Stimulated activated CD4-positive, alpha-beta T cell treated with anti-CD3 and anti-CD28 coated beads, Interleukin-2, amount 100 ng/mL, for 48 hours (primary cell): ENCODE measurements at regions not wholly inside any gene's neighbourhood (a gene's known extent, or its start where the extent isn't known, plus 50 kb on each side); places are given as distances from the start of the nearest gene placed in this dataset.

ENCODE experiments used
- DNase-seq, 2 donors: peaks; one replicate each; pipeline ENCODE4 v3.0.0-alpha.2; 2020

DNA sequence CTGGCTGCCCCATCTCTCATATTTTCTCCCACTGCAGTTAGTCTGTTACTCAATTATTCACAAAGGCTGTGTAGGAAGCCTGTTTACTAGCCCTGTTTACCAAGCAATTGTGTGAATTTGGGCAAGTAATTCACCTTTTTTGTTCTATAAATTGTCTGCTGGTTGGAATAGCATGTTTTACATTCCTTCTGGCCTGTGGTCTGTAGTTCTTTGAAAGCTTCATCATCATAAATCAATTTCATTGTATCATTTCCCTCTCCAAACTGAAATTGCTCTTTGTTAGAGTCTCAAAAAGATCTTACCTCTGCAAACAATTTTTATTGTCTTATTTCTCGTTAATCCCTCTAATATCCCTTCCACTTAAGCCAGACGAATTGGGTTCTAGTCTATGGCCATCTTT is 1059.5 kb upstream of the ADGRL4 start:
- no peak for DNase-seq

DNA sequence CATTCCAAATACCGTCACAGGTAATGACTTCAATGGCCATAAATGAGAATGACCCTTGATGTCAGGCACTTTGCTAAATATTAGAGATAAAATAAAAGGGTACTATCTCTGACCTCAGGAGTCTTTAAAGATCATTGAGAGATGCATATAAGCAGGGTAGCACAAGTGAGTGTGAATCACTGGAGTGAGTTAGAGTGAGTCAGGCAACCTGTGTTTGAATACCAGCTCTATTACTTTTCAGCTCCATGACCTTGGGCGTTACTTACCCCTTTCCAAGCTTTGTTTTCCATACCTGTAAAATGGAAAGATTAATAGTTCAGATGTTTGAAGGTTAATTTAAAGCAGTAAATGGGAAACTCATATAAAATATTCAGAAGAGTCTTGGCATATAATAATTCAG is 1058.0 kb upstream of the ADGRL4 start:
- no peak for DNase-seq

DNA sequence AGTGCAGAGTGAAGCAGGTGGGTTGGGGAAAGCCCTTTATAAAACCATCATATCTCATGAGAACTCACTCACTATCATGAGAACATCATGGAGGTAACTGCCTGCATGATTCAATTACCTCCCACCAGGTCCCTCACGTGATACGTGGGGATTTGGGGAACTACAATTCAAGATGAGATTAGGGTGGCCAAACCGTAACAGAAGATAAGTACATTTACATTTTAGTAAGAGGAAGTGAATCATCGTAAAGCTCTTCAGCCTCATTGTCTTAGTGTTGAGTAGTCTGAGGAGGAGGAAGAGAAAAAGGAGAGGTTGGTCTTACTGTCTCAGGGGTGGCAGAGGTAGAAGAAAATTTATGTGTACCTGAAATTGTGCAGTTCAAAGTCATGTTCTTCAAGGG is 1053.4 kb upstream of the ADGRL4 start:
- DNase-seq: no peak

DNA sequence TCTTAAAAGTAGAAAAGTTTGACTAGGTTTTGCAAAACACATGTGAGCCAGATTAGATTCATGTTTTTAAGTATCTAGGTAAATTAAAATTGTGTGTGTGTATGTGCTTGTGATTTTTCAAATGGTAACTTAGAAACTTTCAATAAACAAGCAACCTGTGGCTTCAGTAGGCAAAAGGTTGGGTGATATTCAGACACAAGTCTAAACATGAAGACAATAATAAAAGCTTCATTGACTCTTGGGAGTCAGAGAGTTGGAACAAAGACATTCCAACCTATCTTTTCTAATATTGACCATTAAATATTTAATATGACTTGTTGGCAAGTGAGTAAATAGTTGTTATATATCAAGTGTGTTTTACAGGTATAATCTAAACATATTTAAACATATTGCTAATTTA is 1049.6 kb upstream of the ADGRL4 start:
- DNase-seq: no peak

DNA sequence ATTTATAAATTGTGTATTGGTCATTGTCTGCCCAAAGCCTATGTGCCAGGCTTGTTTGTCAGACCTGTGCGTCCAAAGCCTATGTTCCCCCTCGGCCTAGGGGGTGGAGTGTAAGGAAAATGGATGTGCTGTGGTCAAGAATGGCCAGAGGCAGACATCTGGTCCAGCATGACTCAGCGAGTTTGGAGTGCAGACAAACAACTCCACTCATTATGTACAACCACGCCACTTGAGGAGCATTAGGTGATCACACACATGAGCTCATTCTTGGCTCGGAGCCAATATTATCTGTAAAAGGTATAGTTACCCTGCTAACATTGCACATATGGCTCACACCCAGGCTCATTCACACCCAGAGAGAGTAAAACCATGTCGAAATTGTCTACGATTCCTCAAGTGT is 1047.6 kb upstream of the ADGRL4 start:
- DNase-seq: no peak

DNA sequence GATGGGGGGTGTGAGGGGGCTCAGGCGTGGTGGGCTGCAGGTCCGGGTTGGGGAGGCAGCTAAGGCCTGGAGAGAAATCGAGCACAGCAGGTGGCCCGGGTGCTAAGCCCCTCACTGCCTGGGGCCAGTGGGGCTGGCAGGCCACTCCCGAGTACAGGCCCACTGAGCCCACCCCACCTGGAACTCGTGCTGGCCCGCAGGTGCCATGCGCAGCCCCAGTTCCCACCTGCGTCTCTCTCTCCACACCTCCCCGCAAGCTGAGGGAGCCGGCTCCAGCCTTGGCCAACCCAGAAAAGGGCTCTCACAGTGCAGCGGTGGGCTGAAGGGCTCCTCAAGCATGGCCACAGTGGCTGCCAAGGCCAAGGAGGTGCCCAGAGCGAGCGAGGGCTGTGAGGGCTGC is 1047.1 kb upstream of the ADGRL4 start:
- no peak for DNase-seq

DNA sequence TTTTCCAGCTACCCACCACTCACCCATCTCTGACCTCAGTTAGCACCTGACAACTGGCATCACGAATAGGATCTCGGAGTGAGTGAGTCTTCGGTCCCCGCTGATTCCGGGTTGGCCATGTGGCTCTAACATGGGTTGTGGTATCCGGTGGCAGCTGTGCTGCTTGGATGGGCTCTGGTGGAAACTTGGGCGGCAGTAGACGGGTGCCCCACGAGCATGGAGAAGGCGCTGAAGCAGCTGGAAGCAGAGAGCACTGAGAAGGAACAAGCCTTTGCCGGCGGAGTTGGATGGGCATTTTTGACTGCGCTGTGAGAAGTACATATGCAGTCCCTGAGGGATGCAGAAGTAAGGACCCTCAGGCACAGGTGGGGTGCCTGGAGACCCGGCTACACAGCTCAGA is 1044.0 kb upstream of the ADGRL4 start:
- no peak for DNase-seq

DNA sequence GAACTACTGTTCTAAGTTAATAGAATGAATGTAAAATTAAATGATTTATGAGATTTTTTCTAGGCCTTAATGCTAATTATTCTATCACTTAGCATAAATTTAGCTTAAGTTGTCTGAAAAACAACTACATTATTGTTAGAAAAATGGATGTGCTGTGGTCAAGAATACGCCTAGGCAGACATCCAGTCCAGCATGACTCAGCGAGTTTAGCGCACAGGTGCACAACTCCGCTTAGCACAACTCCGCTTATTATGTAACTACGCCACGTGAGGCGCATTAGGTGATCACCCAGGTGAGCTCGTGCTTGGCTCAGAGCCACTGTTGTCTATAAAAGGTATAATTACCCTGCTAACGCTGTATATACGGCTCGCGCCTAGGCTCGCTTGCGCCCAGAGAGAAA is 1043.6 kb upstream of the ADGRL4 start:
- no peak for DNase-seq

DNA sequence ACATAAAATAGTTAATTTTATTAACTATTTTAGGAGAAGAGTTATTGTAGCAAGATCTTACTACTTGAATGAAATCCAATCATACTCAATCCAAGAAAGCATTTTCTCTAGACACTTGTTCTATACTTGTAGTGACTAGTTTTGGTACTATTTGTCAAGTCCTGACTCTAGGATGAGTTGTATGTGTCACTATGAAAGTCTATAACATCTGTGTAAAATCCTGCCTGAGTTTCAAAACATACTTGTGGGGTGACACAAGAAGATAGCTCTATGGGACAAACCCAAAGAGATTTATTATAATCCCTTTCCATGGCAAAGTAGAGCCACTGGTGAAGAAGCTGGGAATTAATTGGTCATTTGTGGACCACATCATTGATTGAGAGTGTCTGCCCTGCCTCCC is 1042.2 kb upstream of the ADGRL4 start:
- DNase-seq: no peak

DNA sequence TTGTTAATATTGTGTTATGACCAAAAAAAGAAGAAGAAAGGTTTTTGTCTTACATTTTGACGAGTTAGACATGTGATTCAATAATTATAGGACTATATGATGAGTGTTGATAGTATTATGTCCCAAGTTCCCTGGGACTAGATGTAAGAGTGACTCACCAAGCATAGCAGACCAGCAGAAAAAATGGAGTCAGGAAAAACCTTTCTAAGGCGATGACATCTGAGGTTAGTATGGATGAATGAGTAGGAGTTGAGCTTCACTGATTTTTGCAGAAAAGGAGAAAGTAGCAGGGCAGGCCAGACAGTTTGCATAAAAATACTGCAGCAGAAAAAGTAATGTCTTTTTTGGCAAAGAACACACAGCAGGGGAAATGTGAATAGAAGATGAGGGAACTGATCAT is 1041.3 kb upstream of the ADGRL4 start:
- no peak for DNase-seq

DNA sequence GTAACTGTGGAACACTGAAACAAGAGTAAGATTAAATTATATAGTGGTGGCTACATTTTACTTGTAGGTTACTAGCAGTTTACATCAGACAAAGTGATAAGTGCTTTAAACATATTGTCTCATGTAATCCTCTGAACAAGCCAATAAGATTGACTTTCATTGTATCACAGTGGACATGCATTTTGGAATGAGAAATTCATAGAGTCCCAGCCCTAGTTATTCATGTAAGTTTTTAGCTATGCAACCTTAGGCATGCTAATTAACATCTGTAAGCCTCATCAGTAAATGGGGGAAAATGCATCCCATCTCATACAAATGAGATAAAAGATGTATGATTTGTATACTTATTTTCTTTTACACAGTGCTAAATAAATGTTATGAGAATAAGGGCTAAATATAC is 1038.1 kb upstream of the ADGRL4 start:
- DNase-seq: no peak

DNA sequence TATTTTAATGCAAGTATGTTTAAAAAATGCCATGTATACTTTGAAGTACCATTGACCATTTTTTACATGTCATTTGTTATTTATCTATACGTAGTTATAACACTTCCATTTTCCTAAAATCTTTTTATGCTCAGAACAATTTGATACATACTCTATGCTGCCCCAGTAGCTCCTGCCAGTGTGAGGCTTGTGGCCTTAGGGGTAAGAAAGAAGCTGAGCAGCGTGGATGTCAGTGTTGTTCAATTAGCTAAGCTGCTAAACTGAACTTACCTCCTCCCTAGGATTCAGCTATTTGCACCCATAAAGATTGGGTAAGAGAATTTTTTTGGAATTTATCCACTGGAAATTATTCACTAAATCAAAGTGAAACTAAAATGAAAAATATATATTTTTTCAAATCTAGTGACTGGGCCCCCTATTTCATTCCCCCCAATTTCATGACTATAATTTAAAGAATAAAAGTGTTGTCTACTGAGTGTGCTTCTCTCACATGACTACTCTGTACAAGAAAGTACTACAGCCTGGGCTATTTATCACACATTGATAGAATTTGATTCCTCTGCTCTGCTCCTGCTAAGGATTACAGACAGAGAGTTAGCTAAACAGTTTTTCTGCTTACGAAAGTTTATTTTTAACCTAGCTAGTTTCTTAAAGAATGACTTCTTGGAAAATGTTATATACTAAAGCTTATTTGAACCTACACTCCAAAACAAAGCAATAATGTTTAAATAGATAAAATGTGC is 1030.3 kb upstream of the ADGRL4 start:
- DNase-seq: no peak

DNA sequence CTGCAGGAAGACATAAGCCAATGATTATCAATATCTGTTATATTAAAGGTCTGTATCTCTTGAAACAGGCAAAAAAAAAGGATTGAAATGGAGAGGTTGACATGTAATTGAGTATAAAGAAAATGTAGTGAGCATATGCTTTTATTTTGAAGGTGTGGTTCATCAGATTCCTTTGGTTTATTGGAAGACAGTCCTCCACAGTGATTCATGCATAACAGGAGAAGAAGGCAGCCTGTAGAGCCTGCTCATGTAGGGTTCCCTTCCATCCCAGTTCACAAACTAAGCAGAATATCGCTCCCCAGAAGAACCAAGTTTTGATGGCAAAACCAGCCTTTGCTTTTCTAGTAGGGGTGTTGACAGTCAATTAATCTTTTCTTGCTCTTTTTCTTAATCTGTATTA is 1016.8 kb upstream of the ADGRL4 start:
- no peak for DNase-seq

DNA sequence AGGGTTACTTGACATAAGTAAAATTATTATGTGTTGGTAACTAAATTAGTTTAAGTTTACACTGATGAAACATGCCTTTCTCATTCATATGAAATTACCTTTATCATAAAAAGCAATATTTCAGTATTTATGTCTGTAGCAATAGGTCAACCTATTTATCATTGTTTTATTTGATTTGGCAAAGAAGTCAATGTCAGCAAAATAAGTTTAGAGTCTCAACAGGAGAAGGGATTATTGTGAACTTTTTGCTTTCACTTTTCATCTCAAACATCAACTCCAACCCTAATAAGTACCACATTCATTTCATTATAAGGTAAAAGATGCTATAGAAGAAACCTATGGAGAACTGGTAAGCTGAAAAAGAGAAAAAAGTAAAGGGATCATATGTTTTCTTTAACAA is 1015.4 kb upstream of the ADGRL4 start:
- DNase-seq: no peak

DNA sequence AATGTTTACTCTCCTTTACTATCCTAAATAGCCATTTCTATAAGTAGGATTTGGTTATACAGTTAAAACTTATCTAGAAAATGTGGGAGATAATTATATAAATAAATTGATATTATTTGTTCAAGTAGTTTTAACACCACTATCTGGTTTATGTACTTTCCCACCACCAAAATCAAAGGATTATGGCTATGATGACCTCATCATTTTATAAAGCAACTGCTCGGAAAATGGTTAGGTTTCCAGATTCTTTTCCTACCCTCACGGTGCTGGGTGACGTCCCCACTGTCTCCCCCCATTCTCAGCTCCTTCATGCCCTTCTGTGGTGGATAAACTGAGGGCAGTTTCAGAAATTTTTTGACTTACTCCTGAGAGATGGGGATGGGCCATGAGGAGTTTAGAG is 1011.8 kb upstream of the ADGRL4 start:
- no peak for DNase-seq

DNA sequence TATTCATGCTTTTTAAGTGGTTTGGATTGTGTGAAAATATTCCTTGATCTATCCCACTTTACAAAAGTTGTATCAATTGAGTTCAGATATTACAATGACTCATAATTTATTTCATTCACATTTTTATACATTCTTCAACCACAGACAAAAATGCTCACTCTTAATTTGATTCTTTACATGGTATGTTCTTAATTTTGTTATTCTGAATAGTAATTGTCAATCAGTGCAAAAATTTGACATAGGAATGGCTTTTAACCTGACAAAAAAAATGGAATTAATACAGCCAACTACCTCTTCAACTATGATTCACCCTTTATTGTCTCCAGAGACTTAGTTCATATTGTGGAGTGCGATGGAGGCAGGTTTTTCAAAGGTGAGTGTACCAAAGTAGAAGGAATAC is 1002.4 kb upstream of the ADGRL4 start:
- no peak for DNase-seq

DNA sequence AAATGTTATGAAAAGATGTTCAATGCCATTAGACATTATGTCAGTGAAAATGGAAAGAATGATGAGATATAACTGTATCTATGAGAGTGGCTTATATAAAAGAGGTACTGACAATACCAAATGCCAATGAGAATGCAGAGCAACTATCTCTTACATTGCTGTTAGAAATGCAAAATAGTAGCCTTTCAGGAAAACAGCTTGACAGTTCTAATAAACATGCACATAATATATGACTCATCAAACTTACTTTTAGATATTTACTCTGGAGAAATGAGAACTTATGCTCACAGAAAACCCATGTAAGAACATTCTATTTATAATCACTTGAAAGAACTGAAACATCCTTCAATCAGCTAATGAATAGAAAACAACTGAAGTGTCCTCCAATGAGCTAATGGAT is 996.7 kb upstream of the ADGRL4 start:
- no peak for DNase-seq

DNA sequence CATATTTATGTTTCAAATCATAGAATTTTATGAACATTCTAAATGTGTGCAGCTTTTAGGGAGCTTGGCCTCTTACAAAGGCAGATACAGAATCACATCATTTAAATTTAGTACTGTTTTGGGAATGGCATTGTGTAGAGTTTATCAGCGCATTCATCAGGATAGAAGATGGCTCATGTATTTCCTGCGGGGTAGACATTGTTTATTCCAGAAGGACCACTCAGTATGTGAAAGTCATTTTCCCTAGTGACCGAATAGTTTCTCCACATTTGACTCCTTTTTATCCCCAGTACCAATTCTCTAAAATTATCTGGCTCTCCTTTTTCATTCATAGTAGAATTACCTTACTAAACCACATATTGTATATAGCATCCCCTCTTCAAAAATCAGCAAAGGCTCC is 981.9 kb upstream of the ADGRL4 start:
- DNase-seq: no peak

DNA sequence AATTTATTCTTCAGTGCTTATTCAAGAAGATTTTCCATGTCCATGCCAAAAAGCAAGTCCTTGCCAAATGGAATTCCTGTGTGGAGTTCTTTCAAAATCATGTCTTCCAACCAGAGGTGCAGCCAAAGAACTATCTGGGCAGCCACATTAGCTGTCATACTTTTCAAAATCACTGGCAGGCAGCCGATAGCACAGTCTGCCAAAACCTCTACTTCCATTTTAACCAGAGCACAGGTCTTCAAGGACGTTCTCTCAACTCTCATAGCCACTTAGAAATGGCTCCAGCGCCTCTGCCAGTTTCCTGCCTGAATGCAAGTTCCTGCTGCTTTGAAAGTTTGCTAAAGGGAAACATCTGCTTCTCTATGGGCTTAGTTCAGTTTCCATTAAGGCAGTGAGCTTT is 975.7 kb upstream of the ADGRL4 start:
- DNase-seq: no peak

DNA sequence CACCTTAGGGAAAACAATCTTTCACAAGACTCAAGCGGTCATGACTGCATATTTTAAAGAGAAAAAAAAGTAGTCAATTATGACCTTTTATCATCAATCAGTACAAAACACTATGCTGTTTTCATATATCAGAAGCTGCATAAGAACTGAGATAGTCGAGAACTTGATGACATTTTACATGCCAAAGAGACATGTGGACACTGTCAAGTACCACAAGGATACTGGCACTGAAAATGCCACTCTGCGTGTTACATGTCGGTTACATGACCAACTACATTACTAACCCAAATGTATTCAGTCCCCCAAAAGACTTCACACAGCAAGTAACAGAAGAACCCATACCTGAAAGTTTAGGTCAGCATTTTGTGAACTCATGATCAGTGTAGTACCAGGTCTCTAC is 975.0 kb upstream of the ADGRL4 start:
- DNase-seq: no peak

DNA sequence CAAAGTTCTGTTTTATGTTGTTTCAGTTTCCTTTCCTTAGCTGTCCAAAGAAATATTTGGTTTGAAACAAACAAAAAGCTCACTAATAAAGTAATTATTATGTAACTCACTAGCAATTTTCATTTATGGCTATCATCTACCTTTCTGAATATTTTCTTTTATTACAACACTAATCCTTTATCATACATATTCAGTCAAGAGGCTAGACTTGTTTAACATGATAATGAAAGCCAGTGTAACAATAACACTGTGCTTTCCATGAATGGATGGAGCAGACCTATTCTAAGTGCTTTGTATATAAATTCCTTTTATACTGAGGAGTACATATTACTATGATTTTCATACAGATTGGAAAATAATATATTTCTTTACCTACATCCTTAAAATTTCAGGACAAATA is 972.8 kb upstream of the ADGRL4 start:
- DNase-seq: no peak

DNA sequence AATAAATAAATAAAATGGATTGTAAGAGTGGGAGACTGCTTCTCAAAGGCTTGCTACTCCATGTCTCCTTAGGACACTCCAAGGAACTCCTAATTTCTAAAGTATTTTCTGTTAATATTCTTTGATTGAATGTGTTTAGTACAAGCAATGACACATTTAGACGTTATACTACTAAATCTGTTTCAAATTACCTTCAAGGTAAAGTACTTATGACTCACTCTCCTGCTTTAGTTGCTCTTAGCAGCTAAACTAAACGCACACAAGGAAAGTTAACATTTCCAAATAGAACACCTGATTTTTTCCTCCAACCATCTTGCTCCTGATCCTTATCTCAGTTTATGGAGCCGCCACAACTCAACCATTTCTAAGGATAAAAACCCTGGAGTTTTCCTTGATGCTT is 969.8 kb upstream of the ADGRL4 start:
- DNase-seq: no peak

DNA sequence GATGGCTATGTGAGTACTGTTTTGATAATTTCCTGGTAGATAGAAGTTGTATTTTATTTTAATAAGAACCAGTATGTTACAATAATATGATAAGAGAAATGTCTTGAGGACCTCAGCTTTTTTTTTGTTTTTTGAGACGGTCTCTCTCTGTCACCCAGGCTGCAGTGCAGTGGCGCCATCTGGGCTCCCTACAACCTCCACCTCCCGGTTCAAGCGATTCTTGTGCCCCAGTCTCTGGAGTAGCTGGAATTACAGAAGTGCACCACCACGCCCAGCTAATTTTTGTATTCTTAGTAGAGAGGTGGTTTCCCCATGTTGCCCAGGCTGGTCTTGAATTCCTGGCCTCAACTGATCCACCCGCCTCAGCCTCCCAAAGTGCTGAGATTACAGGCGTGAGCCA is 968.1 kb upstream of the ADGRL4 start:
- DNase-seq: no peak

DNA sequence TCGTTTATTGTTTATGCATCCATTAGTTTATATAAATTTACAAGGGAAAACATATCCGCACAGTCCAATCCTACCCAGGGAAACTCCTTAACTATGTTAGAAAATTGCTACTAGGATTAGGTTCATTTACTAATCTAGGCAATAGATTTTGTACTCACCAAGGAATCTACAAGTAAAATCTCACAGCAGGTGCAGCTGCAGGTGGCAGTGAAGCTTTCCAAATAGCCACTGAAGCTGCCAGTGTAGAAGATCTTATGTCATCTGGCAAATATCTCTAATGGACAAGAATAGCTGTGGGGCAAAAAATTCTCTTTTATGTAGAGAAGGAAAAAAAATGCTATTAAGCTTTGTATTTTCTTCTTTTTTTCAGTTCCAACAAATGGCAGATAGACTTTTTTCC is 963.4 kb upstream of the ADGRL4 start:
- no peak for DNase-seq

DNA sequence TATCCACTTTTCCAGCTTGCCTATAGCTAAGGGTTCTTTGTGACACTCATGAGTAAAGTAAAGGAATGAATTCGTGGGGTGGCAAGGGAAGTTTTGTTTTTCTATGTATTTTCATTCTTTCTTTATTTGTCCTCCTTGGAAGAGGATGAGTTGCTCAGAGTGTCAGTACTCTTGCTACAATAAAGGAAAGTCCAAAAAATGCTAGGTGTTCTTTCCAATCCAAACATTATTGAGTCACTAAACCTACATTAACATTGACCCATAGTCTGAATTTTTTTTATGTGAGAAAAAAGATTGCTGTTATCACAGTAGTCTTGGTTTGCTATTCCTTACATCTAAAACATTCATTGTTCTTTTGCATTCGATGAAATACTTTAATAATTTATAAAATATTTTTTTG is 959.9 kb upstream of the ADGRL4 start:
- no peak for DNase-seq

DNA sequence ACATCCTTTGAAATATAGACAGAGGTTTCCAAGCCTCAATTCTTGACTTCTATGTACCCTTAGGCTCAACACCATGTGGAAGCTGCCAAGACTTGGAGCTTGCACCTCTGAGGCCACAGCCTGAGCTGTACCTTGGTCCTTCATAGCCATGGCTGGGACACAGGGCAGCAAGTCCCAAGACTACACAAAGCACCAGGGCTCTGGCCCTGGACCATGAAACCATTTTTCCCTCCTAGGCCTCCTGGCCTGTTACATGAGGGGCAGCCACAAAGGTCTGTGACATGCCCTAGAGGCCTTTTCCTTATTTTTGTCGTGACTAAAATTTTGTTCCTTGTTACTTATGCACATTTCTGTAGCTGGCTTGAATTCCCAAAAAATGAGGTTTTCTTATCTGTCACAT is 953.1 kb upstream of the ADGRL4 start:
- DNase-seq: no peak
